ENCODE measurements at regions not wholly inside any gene's neighbourhood (a gene's known extent, or its start where the extent isn't known, plus 50 kb on each side); places are given as distances from the start of the nearest gene placed in this dataset.
A peak's percentile ranks its signal among the peaks of the same experiment; 100 is the strongest.

- no peak for DNase-seq (ENCODE audit: low read depth)
- TF ChIP-seq CTCF (conservative IDR thresholded peaks at IDR 0.05; ENCODE audit: low read length): no peak
- no peak overlapping the region for H3K4me3 ChIP-seq (ENCODE audit: low read length)
Measured at GRCh38 chr18:22552899-22553460, 135.3 kb upstream of the CTAGE1 start.

GRCh38 chr18:22556222-22557167 lies 138.8 kb upstream of the CTAGE1 start:
- H3K4me3 ChIP-seq (ENCODE audit: low read length): no peak overlapping the region
- TF ChIP-seq CTCF (conservative IDR thresholded peaks at IDR 0.05; ENCODE audit: low read length): no peak
- DNase-seq (ENCODE audit: low read depth): no peak

GRCh38 chr18:22557168-22557941 lies 139.6 kb upstream of the CTAGE1 start:
- no peak for TF ChIP-seq CTCF (conservative IDR thresholded peaks at IDR 0.05; ENCODE audit: low read length)
- H3K4me3 ChIP-seq (ENCODE audit: low read length): no peak overlapping the region
- no peak for DNase-seq (ENCODE audit: low read depth)

- no peak for TF ChIP-seq CTCF (conservative IDR thresholded peaks at IDR 0.05; ENCODE audit: low read length)
- peak overlapping the region; percentile 57 for H3K4me3 ChIP-seq (ENCODE audit: low read length)
- DNase-seq (ENCODE audit: low read depth): peak; percentile 40
Measured at GRCh38 chr18:22558945-22559385, 141.2 kb upstream of the CTAGE1 start.

GRCh38 chr18:22559414-22560274 lies 141.9 kb upstream of the CTAGE1 start:
- DNase-seq (ENCODE audit: low read depth): peak; percentile 66
- TF ChIP-seq CTCF (conservative IDR thresholded peaks at IDR 0.05; ENCODE audit: low read length): peak; percentile 45
- peak overlapping the region; percentile 57 for H3K4me3 ChIP-seq (ENCODE audit: low read length)

GRCh38 chr18:22560275-22560610 lies 142.5 kb upstream of the CTAGE1 start:
- no peak for TF ChIP-seq CTCF (conservative IDR thresholded peaks at IDR 0.05; ENCODE audit: low read length)
- no peak for DNase-seq (ENCODE audit: low read depth)
- peak overlapping the region; percentile 57 for H3K4me3 ChIP-seq (ENCODE audit: low read length)
